ENCODE measurements at regions not wholly inside any gene's neighbourhood (a gene's known extent, or its start where the extent isn't known, plus 50 kb on each side); places are given as distances from the start of the nearest gene placed in this dataset.

- peaks cover 6% of the 10 kb centered on the region; the same call in 1 of the 2 replicates for H3K27me3 Mint-ChIP-seq (ENCODE audit: low read depth)
- ChIA-PET POLR2A (no interaction called here), CTCF (no interaction called here)
- no peak overlapping the region for H3K27ac Mint-ChIP-seq
- H3K9me3 Mint-ChIP-seq: peaks cover 6% of the 10 kb centered on the region
- no peaks in the 10 kb centered on the region for H3K36me3 Mint-ChIP-seq
- ATAC-seq: no peak
- DNase-seq (ENCODE audit: low spot score): no peak
- H3K4me1 Mint-ChIP-seq: 0 out of 2 replicates have a peak, but pooled peaks cover 2% of the 10 kb centered on the region
- TF ChIP-seq E2F5 (CRISPR knock-in tag; IDR thresholded peaks at IDR 0.05) (no peak), ETV6 (CRISPR knock-in tag; IDR thresholded peaks at IDR 0.05) (no peak)
- H3K4me3 Mint-ChIP-seq: no peak overlapping the region
These were observed 72.5 kb upstream of the SRRM4 start for GRCh38 chr12:118908811-118909210.

- CTCF ChIA-PET: no interaction called here
- no peaks in the 10 kb centered on the region for H3K36me3 Mint-ChIP-seq
These were observed 68.6 kb upstream of the SRRM4 start for GRCh38 chr12:118912697-118913270.

More at GRCh38 chr12:118912697-118913270, 68.6 kb upstream of the SRRM4 start:
- Mint-ChIP-seq H3K4me1 (no peaks in the 10 kb centered on the region), H3K27me3 (ENCODE audit: low read depth) (peaks cover 3% of the 10 kb centered on the region; the same call in 1 of the 2 replicates), H3K4me3 (no peak overlapping the region), H3K27ac (no peak overlapping the region), H3K9me3 (no peaks in the 10 kb centered on the region)
- POLR2A ChIA-PET: no interaction called here
- no peak for DNase-seq (ENCODE audit: low spot score)
- ATAC-seq: no peak
- TF ChIP-seq OVOL2 (CRISPR knock-in tag; IDR thresholded peaks at IDR 0.05; ENCODE audit: borderline replicate concordance) (no peak), ETV6 (CRISPR knock-in tag; IDR thresholded peaks at IDR 0.05) (no peak), TCF7 (CRISPR knock-in tag; IDR thresholded peaks at IDR 0.05; ENCODE audit: low read depth) (no peak), PRDM15 (CRISPR knock-in tag; IDR thresholded peaks at IDR 0.05) (no peak), ZNF138 (CRISPR knock-in tag; conservative IDR thresholded peaks at IDR 0.05) (no peak), ERG (CRISPR knock-in tag; IDR thresholded peaks at IDR 0.05) (no peak), ATF2 (CRISPR knock-in tag; IDR thresholded peaks at IDR 0.05; ENCODE audit: borderline replicate concordance, low read depth) (no peak), ZSCAN18 (CRISPR knock-in tag; IDR thresholded peaks at IDR 0.05) (no peak), USF2 (CRISPR knock-in tag; IDR thresholded peaks at IDR 0.05) (no peak), NFATC4 (CRISPR knock-in tag; IDR thresholded peaks at IDR 0.05) (no peak), AR (CRISPR knock-in tag; IDR thresholded peaks at IDR 0.05) (no peak), E2F5 (CRISPR knock-in tag; IDR thresholded peaks at IDR 0.05) (no peak), ARID4B (CRISPR knock-in tag; IDR thresholded peaks at IDR 0.05; ENCODE audit: borderline replicate concordance) (no peak), MAX (CRISPR knock-in tag; IDR thresholded peaks at IDR 0.05) (no peak)
